HG02571 (cell line): ENCODE measurements at regions not wholly inside any gene's neighbourhood (a gene's known extent, or its start where the extent isn't known, plus 50 kb on each side); places are given as distances from the start of the nearest gene placed in this dataset.

ENCODE experiments used
- ATAC-seq: cut with Tn5 transposase; IDR thresholded peaks from one replicate; pipeline ENCODE4 v1.9.1; 2021; ENCODE audit warnings: mild to moderate bottlenecking, moderate library complexity; ENCODE audit not compliant: unreplicated experiment

GRCh38 chr4:71151054-71151453 is 157.6 kb downstream of the DCK start:
- ATAC-seq, result no peak

- no peak for ATAC-seq
Observed at GRCh38 chr4:71156616-71157015, 163.2 kb downstream of the DCK start.

GRCh38 chr4:71162386-71162785 is 168.9 kb downstream of the DCK start:
- ATAC-seq, result no peak

- no peak for ATAC-seq
Observed at GRCh38 chr4:71163317-71163716, 169.9 kb downstream of the DCK start.

GRCh38 chr4:71167083-71167482 is 171.7 kb upstream of the SLC4A4 start:
- ATAC-seq, result no peak

- no peak for ATAC-seq
Observed at GRCh38 chr4:71171592-71171991, 167.2 kb upstream of the SLC4A4 start.

GRCh38 chr4:71181332-71181731 is 157.5 kb upstream of the SLC4A4 start:
- no peak for ATAC-seq

- peak; percentile 55 for ATAC-seq
Observed at GRCh38 chr4:71184195-71184781, 154.5 kb upstream of the SLC4A4 start.

- no peak for ATAC-seq
Observed at GRCh38 chr4:71185037-71185436, 153.8 kb upstream of the SLC4A4 start.

GRCh38 chr4:71186257-71186565 is 152.6 kb upstream of the SLC4A4 start:
- ATAC-seq, result no peak

GRCh38 chr4:71186566-71187403 is 152.0 kb upstream of the SLC4A4 start:
- ATAC-seq, result no peak

GRCh38 chr4:71187404-71188155 is 151.2 kb upstream of the SLC4A4 start:
- no peak for ATAC-seq

GRCh38 chr4:71188156-71188640 is 150.6 kb upstream of the SLC4A4 start:
- ATAC-seq, result no peak

GRCh38 chr4:71188951-71189350 is 149.9 kb upstream of the SLC4A4 start:
- ATAC-seq, result no peak

GRCh38 chr4:71189471-71189870 is 149.3 kb upstream of the SLC4A4 start:
- ATAC-seq, result no peak

GRCh38 chr4:71194454-71194853 is 144.4 kb upstream of the SLC4A4 start:
- no peak for ATAC-seq

GRCh38 chr4:71195924-71196323 is 142.9 kb upstream of the SLC4A4 start:
- ATAC-seq, result no peak

- no peak for ATAC-seq
Observed at GRCh38 chr4:71198958-71199357, 139.9 kb upstream of the SLC4A4 start.

- ATAC-seq, result no peak
Observed at GRCh38 chr4:71201057-71201456, 137.8 kb upstream of the SLC4A4 start.

- no peak for ATAC-seq
Observed at GRCh38 chr4:71201817-71202576, 136.8 kb upstream of the SLC4A4 start.

GRCh38 chr4:71202705-71203104 is 136.1 kb upstream of the SLC4A4 start:
- no peak for ATAC-seq
